ENCODE measurements at regions not wholly inside any gene's neighbourhood (a gene's known extent, or its start where the extent isn't known, plus 50 kb on each side); places are given as distances from the start of the nearest gene placed in this dataset.

DNA sequence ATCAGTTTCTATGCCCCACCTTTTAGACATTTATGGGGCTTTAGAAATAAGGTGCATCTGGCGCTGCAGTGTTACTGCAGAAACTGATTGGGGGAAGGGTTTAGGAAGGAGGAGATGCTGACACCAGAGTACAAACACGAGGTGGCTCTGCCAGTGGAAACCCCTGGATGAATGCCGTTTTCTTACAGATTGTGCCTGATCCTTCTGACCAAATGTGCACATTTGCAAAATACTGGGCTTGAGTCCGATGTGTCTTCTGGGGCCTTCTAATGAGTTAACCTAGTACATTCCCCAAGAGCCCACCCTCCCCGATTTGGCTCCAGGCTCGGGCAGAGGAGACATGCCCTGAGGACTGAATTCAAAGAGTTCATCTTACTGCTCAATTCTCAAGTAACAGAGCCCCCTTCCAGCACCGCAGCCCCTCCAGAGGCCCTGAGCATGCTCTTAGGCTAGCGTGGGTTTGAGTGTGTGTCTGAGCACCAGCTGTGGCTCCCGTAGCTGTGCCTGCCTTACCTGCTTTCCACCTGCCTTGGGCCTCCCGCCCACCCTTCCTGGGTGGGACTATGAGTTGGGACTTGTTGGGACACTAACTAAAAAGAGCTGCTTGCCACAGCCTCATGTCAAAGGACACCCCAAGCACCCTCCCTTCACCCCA is 116.7 kb upstream of the COPS8 start:
- H3K4me3 ChIP-seq = no peak overlapping the region
- H3K9me3 ChIP-seq (ENCODE audit: low read depth) = no peaks in the 10 kb centered on the region
- peaks cover 9% of the 10 kb centered on the region for H3K27me3 ChIP-seq
- no peaks in the 10 kb centered on the region for H3K36me3 ChIP-seq
- no peak for DNase-seq (ENCODE audit: low read depth in 1 of 2, low spot score in 1 of 2)
- peaks cover 5% of the 10 kb centered on the region for H3K4me1 ChIP-seq (ENCODE audit: low read depth)
- no peak overlapping the region for H3K27ac ChIP-seq
- TF ChIP-seq, protein P1, sequence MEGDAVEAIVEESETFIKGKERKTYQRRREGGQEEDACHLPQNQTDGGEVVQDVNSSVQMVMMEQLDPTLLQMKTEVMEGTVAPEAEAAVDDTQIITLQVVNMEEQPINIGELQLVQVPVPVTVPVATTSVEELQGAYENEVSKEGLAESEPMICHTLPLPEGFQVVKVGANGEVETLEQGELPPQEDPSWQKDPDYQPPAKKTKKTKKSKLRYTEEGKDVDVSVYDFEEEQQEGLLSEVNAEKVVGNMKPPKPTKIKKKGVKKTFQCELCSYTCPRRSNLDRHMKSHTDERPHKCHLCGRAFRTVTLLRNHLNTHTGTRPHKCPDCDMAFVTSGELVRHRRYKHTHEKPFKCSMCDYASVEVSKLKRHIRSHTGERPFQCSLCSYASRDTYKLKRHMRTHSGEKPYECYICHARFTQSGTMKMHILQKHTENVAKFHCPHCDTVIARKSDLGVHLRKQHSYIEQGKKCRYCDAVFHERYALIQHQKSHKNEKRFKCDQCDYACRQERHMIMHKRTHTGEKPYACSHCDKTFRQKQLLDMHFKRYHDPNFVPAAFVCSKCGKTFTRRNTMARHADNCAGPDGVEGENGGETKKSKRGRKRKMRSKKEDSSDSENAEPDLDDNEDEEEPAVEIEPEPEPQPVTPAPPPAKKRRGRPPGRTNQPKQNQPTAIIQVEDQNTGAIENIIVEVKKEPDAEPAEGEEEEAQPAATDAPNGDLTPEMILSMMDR (IDR thresholded peaks at IDR 0.05; ENCODE audit: low read depth, low read length) = no peak

DNA sequence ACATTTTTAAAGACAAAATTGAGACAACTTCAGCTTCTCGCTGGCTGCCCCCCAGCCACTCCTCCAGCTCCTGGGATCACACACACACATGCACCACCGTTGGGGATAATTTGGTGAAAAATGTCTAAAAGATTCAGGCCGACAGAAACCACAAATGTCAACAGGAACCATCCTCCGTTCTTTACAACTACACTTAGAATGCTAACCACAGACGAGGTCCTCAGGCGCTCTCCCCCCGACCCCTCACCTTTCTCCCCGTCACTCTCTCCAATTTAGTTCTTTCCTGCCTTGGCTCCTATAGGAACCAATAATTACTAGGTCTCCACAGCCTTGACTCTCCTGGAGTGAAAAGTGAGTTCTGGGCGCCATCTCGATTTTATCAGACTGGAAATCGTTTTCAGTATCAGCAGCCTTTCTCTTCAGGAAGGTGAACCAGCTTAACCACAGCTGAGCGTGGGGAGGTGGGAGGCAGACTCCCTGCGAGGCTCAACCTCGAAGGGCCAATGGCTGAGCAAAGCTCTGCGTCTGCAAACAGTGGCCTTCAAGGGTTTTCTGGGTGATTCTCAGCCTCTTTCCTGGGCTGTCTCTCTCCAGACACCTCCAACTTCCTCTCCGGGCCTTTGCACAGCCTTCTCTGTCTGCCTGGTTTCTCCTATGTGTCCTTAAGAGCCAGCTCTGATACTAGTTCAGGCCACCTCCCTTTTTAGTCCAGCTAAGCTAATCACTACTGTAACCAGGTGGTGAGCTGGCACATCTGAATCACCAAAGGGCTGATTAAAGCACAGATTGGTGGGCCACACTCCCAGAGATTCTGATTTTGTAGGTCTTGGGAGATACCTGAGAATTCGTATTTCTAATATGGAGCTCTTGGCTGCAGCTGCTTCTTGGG is 115.7 kb upstream of the COPS8 start:
- Histone ChIP-seq H3K36me3 (no peaks in the 10 kb centered on the region), H3K4me1 (ENCODE audit: low read depth) (peaks cover 5% of the 10 kb centered on the region), H3K27me3 (no peaks in the 10 kb centered on the region), H3K9me3 (ENCODE audit: low read depth) (no peaks in the 10 kb centered on the region), H3K4me3 (no peak overlapping the region), H3K27ac (no peak overlapping the region)
- no peak for DNase-seq (ENCODE audit: low read depth in 1 of 2, low spot score in 1 of 2)
- TF ChIP-seq, protein P1 (IDR thresholded peaks at IDR 0.05; ENCODE audit: low read depth, low read length) = no peak

DNA sequence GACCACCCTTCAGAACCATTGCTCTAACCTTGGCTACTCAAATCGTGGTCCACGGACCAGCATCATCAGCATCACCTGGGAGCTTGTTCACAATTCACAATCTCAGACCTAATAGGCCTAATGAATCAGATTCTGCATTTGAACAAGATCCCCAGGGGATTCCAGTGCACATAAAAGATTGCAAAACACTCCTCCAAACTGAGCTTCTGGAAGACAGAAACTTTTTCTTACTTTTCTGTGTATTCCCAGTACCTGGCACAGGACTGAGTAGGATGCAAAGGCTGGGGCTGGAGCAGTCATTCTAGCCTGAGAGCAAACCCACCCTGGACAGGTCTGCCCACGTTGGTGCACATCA is 115.1 kb upstream of the COPS8 start:
- peak in 1 of 2 donors; percentile 47 for DNase-seq (ENCODE audit: low read depth in 1 of 2, low spot score in 1 of 2)
- TF ChIP-seq, protein P1 (IDR thresholded peaks at IDR 0.05; ENCODE audit: low read depth, low read length) = no peak
- peaks cover 5% of the 10 kb centered on the region for H3K4me1 ChIP-seq (ENCODE audit: low read depth)
- no peaks in the 10 kb centered on the region for H3K36me3 ChIP-seq
- H3K27ac ChIP-seq = no peak overlapping the region
- H3K27me3 ChIP-seq = no peaks in the 10 kb centered on the region
- H3K9me3 ChIP-seq (ENCODE audit: low read depth) = no peaks in the 10 kb centered on the region
- no peak overlapping the region for H3K4me3 ChIP-seq

DNA sequence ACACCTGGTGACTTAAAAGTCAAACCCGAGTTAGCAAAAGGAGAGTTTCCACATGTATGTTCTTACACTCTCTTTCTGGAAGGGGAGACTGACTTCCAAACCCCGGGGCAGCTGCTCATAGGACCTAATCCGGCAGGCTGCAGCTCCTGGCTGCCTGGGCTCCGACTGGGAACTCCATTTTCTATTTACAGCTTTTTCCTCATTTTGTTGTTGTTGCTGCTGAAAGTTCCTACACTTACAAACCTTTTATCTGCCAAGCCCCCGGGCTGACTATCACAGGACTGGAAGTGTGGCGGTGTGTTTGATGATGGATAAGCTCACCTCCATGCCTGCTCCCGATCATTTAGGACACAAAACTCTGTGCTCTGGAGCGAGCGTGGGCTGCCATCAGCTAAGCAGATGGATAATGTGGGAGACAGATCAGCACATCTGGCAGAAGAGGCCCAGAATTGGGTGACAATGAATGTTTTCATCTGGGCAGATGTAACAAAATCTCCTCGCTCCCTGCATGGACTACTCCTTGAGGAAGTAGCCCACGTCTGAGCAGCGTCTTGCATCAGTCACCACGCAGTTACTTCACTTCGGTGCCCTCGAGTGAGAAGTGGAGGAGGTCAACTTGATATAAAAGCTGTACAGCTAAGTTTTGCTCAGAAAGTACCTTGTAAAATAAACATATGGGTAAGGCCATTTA is 114.4 kb upstream of the COPS8 start:
- Histone ChIP-seq H3K9me3 (ENCODE audit: low read depth) (no peaks in the 10 kb centered on the region), H3K27me3 (no peaks in the 10 kb centered on the region), H3K4me3 (no peak overlapping the region), H3K36me3 (no peaks in the 10 kb centered on the region), H3K4me1 (ENCODE audit: low read depth) (peaks cover 7% of the 10 kb centered on the region), H3K27ac (no peak overlapping the region)
- TF ChIP-seq, protein P1 (IDR thresholded peaks at IDR 0.05; ENCODE audit: low read depth, low read length) = no peak
- peak in 1 of 2 donors; percentile 58 for DNase-seq (ENCODE audit: low read depth in 1 of 2, low spot score in 1 of 2)

DNA sequence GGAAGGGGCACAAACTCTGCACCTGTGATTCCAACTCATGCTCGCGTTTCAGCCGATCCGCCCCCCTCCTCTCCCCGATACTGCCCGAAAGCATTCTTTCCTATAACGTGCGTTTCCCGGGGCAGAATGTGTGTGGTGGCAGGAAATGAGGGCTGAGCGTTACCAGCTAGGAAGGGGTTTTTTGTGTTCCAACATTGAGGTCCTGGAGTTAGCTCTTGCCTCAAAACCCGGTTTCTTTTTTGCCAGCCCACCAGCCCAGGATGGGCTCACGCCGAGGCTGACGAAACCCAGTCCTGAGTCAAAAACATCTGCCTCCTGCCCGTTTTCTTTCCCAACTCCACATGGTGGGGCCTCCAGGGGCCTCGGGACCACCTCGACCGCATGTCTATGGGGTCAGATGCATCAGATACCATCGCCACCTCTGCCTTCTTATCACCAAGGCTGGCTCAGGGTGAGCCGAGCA is 113.7 kb upstream of the COPS8 start:
- no peak for DNase-seq (ENCODE audit: low read depth in 1 of 2, low spot score in 1 of 2)
- Histone ChIP-seq H3K9me3 (ENCODE audit: low read depth) (no peaks in the 10 kb centered on the region), H3K27me3 (no peaks in the 10 kb centered on the region), H3K36me3 (no peaks in the 10 kb centered on the region), H3K4me1 (ENCODE audit: low read depth) (peaks cover 14% of the 10 kb centered on the region), H3K4me3 (no peak overlapping the region), H3K27ac (no peak overlapping the region)
- TF ChIP-seq, protein P1 (IDR thresholded peaks at IDR 0.05; ENCODE audit: low read depth, low read length) = no peak
